HepG2 (cell line): ENCODE measurements at regions not wholly inside any gene's neighbourhood (a gene's known extent, or its start where the extent isn't known, plus 50 kb on each side); places are given as distances from the start of the nearest gene placed in this dataset.
A peak's percentile ranks its signal among the peaks of the same experiment; 100 is the strongest.

Experiments used
- ATAC-seq: fragments of 200-7000 bp; cut with Tn5 transposase; 3 replicates; pipeline ENCODE4 v1.9.1; 2020; ENCODE audit warnings: mild to moderate bottlenecking, moderate library complexity
- BruUV-seq: library from RNA; stranded (reverse); fragments of 400-500 nt; replicated peaks from 2 replicates; lab custom pipeline; 2021; lab: Mats Ljungman, UMichigan
- CTCF ChIA-PET: fragments of 300-600 bp; formaldehyde crosslinking; extraction: SDS; loops from one replicate; lab custom pipeline; 2021; ENCODE audit warnings: low total read pairs, inconsistent platforms, low intra/inter-chr PET ratio; lab: Yijun Ruan, JAX
- POLR2A ChIA-PET: fragments of 350-600 bp; sonication (Branson Sonifier 250); formaldehyde crosslinking; loops from one replicate; lab custom pipeline; 2020; ENCODE audit warnings: antibody characterized with exemption, inconsistent platforms; lab: Yijun Ruan, JAX
- DNase-seq: peaks from one replicate; pipeline ENCODE4 v3.0.0-alpha.2; 2015; ENCODE audit warnings: low spot score
- FAIRE-seq: peaks from 3 replicates; lab custom pipeline; 2011; peaks lifted over from hg19 to GRCh38; lab: Jason Lieb, UNC
- H2AFZ ChIP-seq: one replicate; pipeline ENCODE4 v1.6.1; 2011; ENCODE audit warnings: low read length, inconsistent platforms
- H3K27ac ChIP-seq: fragments of 300-600 bp; 3 replicates; pipeline ENCODE4 v1.8.0; 2011; ENCODE audit warnings: mixed run types, mild to moderate bottlenecking, mixed read lengths, low read length, inconsistent platforms; ENCODE audit not compliant: insufficient read depth; ENCODE audit errors: extremely low read length
- H3K27me3 ChIP-seq, 2 experiments: fragments of 200-600 bp in 1 of 2; 2 replicates in 1 of 2; 3 replicates in 1 of 2; pipeline versions ENCODE4 v1.6.0 to v1.8.0; 2011; ENCODE audit warnings: low read length in 2 of 2, mild to moderate bottlenecking in 2 of 2, moderate library complexity in 2 of 2, inconsistent platforms in 1 of 2; ENCODE audit not compliant: insufficient read depth in 2 of 2, control insufficient read depth in 1 of 2
- H3K36me3 ChIP-seq, 2 experiments: fragments of 200-600 bp in 1 of 2; replicated peaks in 1 of 2; 2 replicates in 1 of 2; 3 replicates in 1 of 2; pipeline versions ENCODE4 v1.5.1 to v1.8.0; 2011; ENCODE audit warnings: low read length in 2 of 2, inconsistent platforms in 1 of 2; ENCODE audit not compliant: insufficient read depth in 2 of 2, control insufficient read depth in 1 of 2
- H3K4me1 ChIP-seq: 2 replicates; pipeline ENCODE4 v1.5.1; 2012; ENCODE audit warnings: low read length, inconsistent platforms; ENCODE audit not compliant: insufficient read depth
- H3K4me2 ChIP-seq: 2 replicates; pipeline ENCODE4 v1.6.0; 2011; ENCODE audit warnings: low read depth, low read length, inconsistent platforms
- H3K4me3 ChIP-seq, 3 experiments: fragments of 200-600 bp in 1 of 3; sonication (generic), shearing (Covaris generic) in 1 of 3; replicated peaks in 1 of 3; 2 replicates each; pipeline ENCODE4 v1.5.1; 2011 to 2016; ENCODE audit warnings: low read length in 3 of 3, inconsistent platforms in 2 of 3, low read depth in 2 of 3, mild to moderate bottlenecking in 2 of 3, control low read depth in 1 of 3, mixed read lengths in 1 of 3; ENCODE audit not compliant: insufficient read depth in 1 of 3
- H3K79me2 ChIP-seq: one replicate; pipeline ENCODE4 v1.6.1; 2011; ENCODE audit warnings: low read length, inconsistent platforms; ENCODE audit not compliant: insufficient read depth
- H3K9ac ChIP-seq: 2 replicates; pipeline ENCODE4 v1.6.0; 2011; ENCODE audit warnings: mild to moderate bottlenecking, low read depth, low read length, inconsistent platforms; ENCODE audit not compliant: insufficient read depth
- H3K9me3 ChIP-seq: 2 replicates; pipeline ENCODE4 v1.5.1; 2012; ENCODE audit warnings: mild to moderate bottlenecking, low read length
- H4K20me1 ChIP-seq: 2 replicates; pipeline ENCODE4 v1.6.0; 2011; ENCODE audit warnings: inconsistent platforms, mild to moderate bottlenecking, low read length, moderate library complexity; ENCODE audit not compliant: insufficient read depth
- GLI4 ChIP-seq: sonication (generic); formaldehyde crosslinking; IDR thresholded peaks from 2 replicates; pipeline ENCODE4 v1.5.1; 2020; ENCODE audit warnings: missing genetic modification reagents, mild to moderate bottlenecking, moderate library complexity, borderline replicate concordance
- HDAC6 ChIP-seq: fragments of 200-600 bp; sonication (generic); IDR thresholded peaks from 2 replicates; pipeline ENCODE4 v1.7.0; 2017; ENCODE audit warnings: mild to moderate bottlenecking, antibody characterized with exemption, low read length, low read depth
- HNRNPL ChIP-seq: fragments of 200-400 bp; formaldehyde crosslinking; IDR thresholded peaks from 2 replicates; pipeline ENCODE4 v1.6.1; 2017; ENCODE audit warnings: mild to moderate bottlenecking, low read depth, low read length
- MAFF ChIP-seq: IDR thresholded peaks from 2 replicates; pipeline ENCODE4 v1.6.1; 2011; ENCODE audit warnings: low read depth, low read length, improper control_type of control experiment
- MAFK ChIP-seq, 2 experiments: IDR thresholded peaks in 1 of 2; conservative IDR thresholded peaks in 1 of 2; 2 replicates each; pipeline ENCODE4 v1.6.1; 2011; ENCODE audit warnings: improper control_type of control experiment in 2 of 2, low read length in 2 of 2
- MAX ChIP-seq: IDR thresholded peaks from 2 replicates; pipeline ENCODE4 v1.6.1; 2012; ENCODE audit warnings: inconsistent platforms
- ZNF713 ChIP-seq: sonication (generic); formaldehyde crosslinking; IDR thresholded peaks from 2 replicates; pipeline ENCODE4 v1.4.0; 2020; ENCODE audit warnings: mild to moderate bottlenecking, missing genetic modification reagents
- WGBS: methylation state at CpG from one replicate; pipeline ENCODE4 v1.1.6; 2017; ENCODE audit warnings: low lambda C conversion rate; 5-methylcytosine and 5-hydroxymethylcytosine counted together
- in situ Hi-C: cut with HindIII; loops from 2 replicates; pipeline ENCODE4 v1.10.0; 2017; ENCODE audit warnings: low pct_unique_long_range_greater_than_20kb; ENCODE audit not compliant: extremely low pct_ligation_motif_present
- intact Hi-C: fragments of 100-400 bp; cut with micrococcal nuclease; formaldehyde crosslinking; loops from one replicate; pipeline ENCODE4 v1.10.0; 2022; ENCODE audit not compliant: unreplicated experiment

- Histone ChIP-seq H3K79me2 (no peaks in the 10 kb centered on the region), H3K9me3 (no peaks in the 10 kb centered on the region), H3K4me2 (no peak overlapping the region), H3K27me3 (no peaks in the 10 kb centered on the region), H2AFZ (no peak overlapping the region), H4K20me1 (no peaks in the 10 kb centered on the region), H3K36me3 (no peaks in the 10 kb centered on the region), H3K27ac (no peak overlapping the region), H3K9ac (no peak overlapping the region), H3K4me1 (no peaks in the 10 kb centered on the region), H3K4me3 (no peak overlapping the region)
- in situ Hi-C loops, result no loop called here
- FAIRE-seq, result no peak
- intact Hi-C loops, result no loop called here
- POLR2A ChIA-PET, result no interaction called here
- TF ChIP-seq MAFK (conservative IDR thresholded peaks at IDR 0.05 in 1 of 2, IDR thresholded peaks at IDR 0.05 in 1 of 2; ENCODE audit: low read length in 2 of 2), result peak in 1 of 2 experiments; percentile 55; a peak in 2 of 4 replicates
- no peak for TF ChIP-seq HNRNPL
- TF ChIP-seq GLI4 (CRISPR knock-in tag), result no peak
- no peak for TF ChIP-seq MAX
- no peak for TF ChIP-seq HDAC6
- 0 out of 2 replicates have a peak, but pooled peaks have one; percentile 27 for TF ChIP-seq MAFF
- no peak for DNase-seq
- ATAC-seq, result no peak
- BruUV-seq, result no TSS peak
- CTCF ChIA-PET, result no interaction called here
- 0% methylated on average over 5 of the region's 5 CpGs for WGBS
Measured at GRCh38 chr3:146832857-146833458, 227.8 kb upstream of the PLSCR5 start.

DNA sequence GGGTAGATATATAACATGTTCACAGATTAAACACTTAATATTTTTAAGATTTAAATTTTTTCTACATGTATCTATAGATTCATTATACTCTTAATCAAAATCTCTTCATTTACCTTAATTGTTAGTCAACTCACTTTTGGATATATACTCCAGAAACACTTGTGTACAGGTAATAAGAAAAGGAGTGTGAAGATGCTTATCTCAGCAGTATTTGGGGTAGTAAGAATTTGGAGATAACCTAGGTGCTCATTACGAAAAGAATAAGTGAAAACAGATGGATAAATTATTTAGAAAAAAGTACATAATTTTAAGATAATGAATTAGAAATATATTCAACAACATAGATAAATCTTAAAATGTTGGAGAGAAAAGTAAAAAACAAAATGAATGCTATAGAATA is 226.5 kb upstream of the PLSCR5 start:
- ChIA-PET CTCF (no interaction called here), POLR2A (no interaction called here)
- H3K4me3 ChIP-seq, result no peak overlapping the region
- H3K27me3 ChIP-seq, result no peaks in the 10 kb centered on the region
- no peak overlapping the region for H2AFZ ChIP-seq
- H3K79me2 ChIP-seq, result no peaks in the 10 kb centered on the region
- H3K4me2 ChIP-seq, result no peak overlapping the region
- no peaks in the 10 kb centered on the region for H3K36me3 ChIP-seq
- in situ Hi-C loops, result no loop called here
- TF ChIP-seq MAFF, result peak; percentile 50; the same call in 1 of the 2 replicates
- peak; percentile 56 to 77; a peak in 3 of 4 replicates for TF ChIP-seq MAFK (conservative IDR thresholded peaks at IDR 0.05 in 1 of 2, IDR thresholded peaks at IDR 0.05 in 1 of 2; ENCODE audit: low read length in 2 of 2)
- no peak for TF ChIP-seq ZNF713 (CRISPR knock-in tag)
- H3K9me3 ChIP-seq, result no peaks in the 10 kb centered on the region
- BruUV-seq, result no TSS peak
- intact Hi-C loops, result no loop called here
- no peak for DNase-seq
- H4K20me1 ChIP-seq, result no peaks in the 10 kb centered on the region
- FAIRE-seq, result no peak
- 0% methylated on average over 1 of the region's 1 CpG for WGBS
- ATAC-seq, result no peak
- H3K27ac ChIP-seq, result no peak overlapping the region
- H3K4me1 ChIP-seq, result no peaks in the 10 kb centered on the region
- H3K9ac ChIP-seq, result no peak overlapping the region
